Kidney epithelial cell (primary cell): ENCODE measurements at regions not wholly inside any gene's neighbourhood (a gene's known extent, or its start where the extent isn't known, plus 50 kb on each side); places are given as distances from the start of the nearest gene placed in this dataset.

ENCODE experiments used
- DNase-seq: peaks from one replicate; pipeline ENCODE4 v3.0.0-alpha.2; 2010; ENCODE audit warnings: low read depth
- H3K27me3 ChIP-seq: 2 replicates; pipeline ENCODE4 v1.6.0; 2011; ENCODE audit warnings: low read length; ENCODE audit not compliant: control insufficient read depth, insufficient read depth
- H3K36me3 ChIP-seq: 2 replicates; pipeline ENCODE4 v1.5.1; 2011; ENCODE audit warnings: low read length; ENCODE audit not compliant: control insufficient read depth, insufficient read depth
- H3K4me3 ChIP-seq: 2 replicates; pipeline ENCODE4 v1.5.1; 2011; ENCODE audit warnings: low read depth, mild to moderate bottlenecking, control low read depth, low read length
- CTCF ChIP-seq: IDR thresholded peaks from 2 replicates; pipeline ENCODE4 v1.5.1; 2011; ENCODE audit warnings: mild to moderate bottlenecking, moderate library complexity, low read length, control low read depth, inconsistent platforms; ENCODE audit not compliant: insufficient read depth, poor library complexity, severe bottlenecking

GRCh38 chr4:126799416-126799815 is 833.3 kb upstream of the INTU start:
- H3K4me3 ChIP-seq, result no peak overlapping the region
- no peaks in the 10 kb centered on the region for H3K27me3 ChIP-seq
- DNase-seq, result no peak
- no peaks in the 10 kb centered on the region for H3K36me3 ChIP-seq
- TF ChIP-seq CTCF, result no peak

DNA sequence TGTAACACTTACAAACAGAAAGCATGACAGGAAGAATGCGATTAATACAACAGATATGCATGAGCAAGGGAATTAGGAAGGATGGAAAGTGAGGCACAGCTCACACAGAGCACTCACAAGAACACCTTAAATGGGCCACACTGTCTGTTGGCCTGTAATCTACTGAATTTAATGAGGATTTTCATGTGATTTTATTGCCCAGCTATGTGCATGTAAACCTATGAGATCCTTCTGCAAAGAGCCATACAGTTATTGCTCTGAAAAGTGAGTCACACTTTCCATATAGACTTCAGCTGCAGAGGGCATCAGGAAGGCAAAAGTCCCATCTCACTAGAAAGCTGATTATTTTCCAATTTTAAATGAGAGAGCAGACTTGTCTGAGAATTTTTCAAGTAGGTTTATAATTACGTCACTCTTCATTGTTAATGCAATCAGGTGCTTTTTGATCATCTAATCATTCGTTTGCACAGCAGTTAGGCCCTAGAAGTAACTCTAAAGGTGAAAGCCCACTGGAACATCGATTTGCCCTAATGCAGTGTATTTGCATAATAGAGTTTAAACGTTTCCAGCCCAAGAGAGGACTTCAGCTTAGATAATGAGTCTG is 832.7 kb upstream of the INTU start:
- no peak for DNase-seq

GRCh38 chr4:126800575-126801141 is 832.1 kb upstream of the INTU start:
- no peak for TF ChIP-seq CTCF
- no peak for DNase-seq
- Histone ChIP-seq H3K4me3 (no peak overlapping the region), H3K27me3 (no peaks in the 10 kb centered on the region), H3K36me3 (no peaks in the 10 kb centered on the region)

More for the DNA sequence above, 832.7 kb upstream of the INTU start:
- no peaks in the 10 kb centered on the region for H3K27me3 ChIP-seq
- TF ChIP-seq CTCF, result no peak
- H3K4me3 ChIP-seq, result no peak overlapping the region
- H3K36me3 ChIP-seq, result no peaks in the 10 kb centered on the region

- H3K27me3 ChIP-seq, result no peaks in the 10 kb centered on the region
- H3K36me3 ChIP-seq, result no peaks in the 10 kb centered on the region
- DNase-seq, result no peak
- no peak for TF ChIP-seq CTCF
- H3K4me3 ChIP-seq, result no peak overlapping the region
These were observed 825.6 kb upstream of the INTU start for GRCh38 chr4:126807132-126807531.

DNA sequence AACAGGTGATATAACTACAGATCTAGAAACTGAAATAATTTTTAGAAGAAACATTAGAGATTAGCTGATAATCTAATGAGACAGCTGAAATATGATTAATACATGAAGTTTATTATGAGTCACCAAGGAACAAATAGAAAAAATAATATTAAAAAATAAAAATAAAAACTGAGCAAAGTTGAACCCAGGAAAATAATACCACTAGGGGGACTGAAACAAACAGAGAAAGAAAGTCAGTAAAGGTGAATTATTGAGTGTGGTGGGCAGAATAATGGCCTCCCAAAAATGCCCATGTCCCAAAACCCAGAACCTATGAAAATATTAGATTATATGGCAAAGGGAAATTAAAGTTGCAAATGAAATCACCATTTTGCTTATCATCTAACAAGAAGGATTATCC is 820.7 kb upstream of the INTU start:
- H3K36me3 ChIP-seq, result no peaks in the 10 kb centered on the region
- no peaks in the 10 kb centered on the region for H3K27me3 ChIP-seq
- no peak overlapping the region for H3K4me3 ChIP-seq
- no peak for TF ChIP-seq CTCF
- DNase-seq, result no peak

DNA sequence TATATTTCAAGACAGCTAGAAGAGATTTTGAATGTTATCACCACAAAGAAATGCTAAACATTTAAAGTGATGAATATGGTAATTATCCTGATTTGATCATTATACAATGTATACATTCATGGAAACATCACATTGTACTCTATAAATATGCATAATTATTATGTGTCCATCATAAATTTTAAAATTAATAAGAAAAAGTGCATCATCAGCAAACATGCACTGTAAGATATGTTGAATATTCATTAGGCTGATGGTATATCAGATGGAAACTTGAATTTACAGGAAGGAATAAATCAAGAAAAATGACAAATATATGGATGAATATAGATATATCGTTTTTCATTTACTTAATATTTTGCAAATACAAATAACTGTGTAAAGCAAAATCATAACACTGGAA is 812.1 kb upstream of the INTU start:
- no peak for TF ChIP-seq CTCF
- H3K27me3 ChIP-seq, result no peaks in the 10 kb centered on the region
- H3K36me3 ChIP-seq, result no peaks in the 10 kb centered on the region
- no peak overlapping the region for H3K4me3 ChIP-seq
- no peak for DNase-seq
